ENCODE measurements at regions not wholly inside any gene's neighbourhood (a gene's known extent, or its start where the extent isn't known, plus 50 kb on each side); places are given as distances from the start of the nearest gene placed in this dataset.

DNA sequence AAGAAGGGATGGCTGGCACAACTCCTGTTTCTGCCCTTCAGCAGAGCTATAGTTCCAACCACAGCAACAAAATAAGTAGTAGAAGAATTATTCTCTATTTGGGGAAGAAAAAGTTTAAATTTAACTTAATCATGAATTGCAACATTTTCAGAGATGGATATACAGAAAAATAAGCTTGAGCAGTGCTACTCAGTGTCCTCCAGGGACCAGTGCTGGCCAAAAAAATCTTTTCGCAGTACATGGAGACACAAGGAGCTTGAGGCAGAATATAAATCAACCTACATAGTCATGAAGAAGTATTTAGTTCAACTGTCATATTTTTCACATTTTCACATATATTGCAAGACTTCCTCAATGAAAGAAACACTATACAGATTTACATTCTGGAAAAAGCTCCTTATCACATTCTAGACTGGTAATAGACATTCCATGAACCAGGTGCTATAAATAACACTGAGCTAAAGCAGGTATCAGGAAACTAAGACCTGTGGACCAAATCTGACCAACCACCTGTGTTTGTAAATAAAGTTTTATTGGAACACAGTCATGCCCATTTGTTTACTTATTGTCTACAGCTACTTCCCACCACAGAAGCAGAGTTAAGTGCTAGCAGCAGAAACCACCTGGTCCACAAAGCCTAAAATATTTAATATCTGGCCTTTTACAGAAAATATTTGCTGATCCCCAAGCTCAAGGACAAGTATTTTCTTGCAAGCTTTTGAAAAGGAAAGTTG lies 101.9 kb downstream of the RGS21 start:
- TF ChIP-seq, protein P1, sequence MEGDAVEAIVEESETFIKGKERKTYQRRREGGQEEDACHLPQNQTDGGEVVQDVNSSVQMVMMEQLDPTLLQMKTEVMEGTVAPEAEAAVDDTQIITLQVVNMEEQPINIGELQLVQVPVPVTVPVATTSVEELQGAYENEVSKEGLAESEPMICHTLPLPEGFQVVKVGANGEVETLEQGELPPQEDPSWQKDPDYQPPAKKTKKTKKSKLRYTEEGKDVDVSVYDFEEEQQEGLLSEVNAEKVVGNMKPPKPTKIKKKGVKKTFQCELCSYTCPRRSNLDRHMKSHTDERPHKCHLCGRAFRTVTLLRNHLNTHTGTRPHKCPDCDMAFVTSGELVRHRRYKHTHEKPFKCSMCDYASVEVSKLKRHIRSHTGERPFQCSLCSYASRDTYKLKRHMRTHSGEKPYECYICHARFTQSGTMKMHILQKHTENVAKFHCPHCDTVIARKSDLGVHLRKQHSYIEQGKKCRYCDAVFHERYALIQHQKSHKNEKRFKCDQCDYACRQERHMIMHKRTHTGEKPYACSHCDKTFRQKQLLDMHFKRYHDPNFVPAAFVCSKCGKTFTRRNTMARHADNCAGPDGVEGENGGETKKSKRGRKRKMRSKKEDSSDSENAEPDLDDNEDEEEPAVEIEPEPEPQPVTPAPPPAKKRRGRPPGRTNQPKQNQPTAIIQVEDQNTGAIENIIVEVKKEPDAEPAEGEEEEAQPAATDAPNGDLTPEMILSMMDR (IDR thresholded peaks at IDR 0.05; ENCODE audit: low read depth, low read length), result no peak
- Histone ChIP-seq H3K27me3 (ENCODE audit: control insufficient read depth, insufficient read depth, low read length) (no peaks in the 10 kb centered on the region), H3K9me3 (ENCODE audit: control insufficient read depth, insufficient read depth, low read length) (no peaks in the 10 kb centered on the region), H3K4me3 (ENCODE audit: low read depth, low read length) (no peak overlapping the region), H3K27ac (ENCODE audit: low read depth, low read length) (no peak overlapping the region)
- DNase-seq (ENCODE audit: low read depth, low spot score), result no peak
- ChIA-PET CTCF (no interaction called here), POLR2A (no interaction called here)

DNA sequence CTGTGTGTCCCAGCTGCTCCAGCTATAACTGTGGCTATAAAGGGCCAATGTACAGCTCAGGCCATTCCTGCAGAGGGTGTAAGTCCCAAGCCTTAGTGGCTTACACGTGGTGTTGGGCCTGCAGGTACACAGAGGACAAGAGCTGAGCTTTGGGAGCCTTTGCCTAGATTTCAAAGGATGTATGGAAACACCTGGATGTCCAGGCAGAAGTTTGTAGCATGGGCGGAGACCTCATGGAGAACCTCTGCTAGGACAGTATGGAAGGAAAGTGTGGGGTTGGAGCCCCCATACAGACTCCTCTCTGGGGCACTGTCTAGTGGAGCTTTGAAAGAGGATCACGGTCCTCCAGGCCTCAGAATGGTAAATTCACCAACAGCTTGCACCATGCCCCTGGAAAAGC lies 113.9 kb downstream of the RGS21 start:
- no peaks in the 10 kb centered on the region for H3K27me3 ChIP-seq (ENCODE audit: control insufficient read depth, insufficient read depth, low read length)
- ChIA-PET POLR2A (no interaction called here), CTCF (no interaction called here)
- no peak overlapping the region for H3K4me3 ChIP-seq (ENCODE audit: low read depth, low read length)
- peaks cover 9% of the 10 kb centered on the region for H3K9me3 ChIP-seq (ENCODE audit: control insufficient read depth, insufficient read depth, low read length)
- no peak for DNase-seq (ENCODE audit: low read depth, low spot score)
- no peak overlapping the region for H3K27ac ChIP-seq (ENCODE audit: low read depth, low read length)
- TF ChIP-seq, protein P1 (IDR thresholded peaks at IDR 0.05; ENCODE audit: low read depth, low read length), result no peak

DNA sequence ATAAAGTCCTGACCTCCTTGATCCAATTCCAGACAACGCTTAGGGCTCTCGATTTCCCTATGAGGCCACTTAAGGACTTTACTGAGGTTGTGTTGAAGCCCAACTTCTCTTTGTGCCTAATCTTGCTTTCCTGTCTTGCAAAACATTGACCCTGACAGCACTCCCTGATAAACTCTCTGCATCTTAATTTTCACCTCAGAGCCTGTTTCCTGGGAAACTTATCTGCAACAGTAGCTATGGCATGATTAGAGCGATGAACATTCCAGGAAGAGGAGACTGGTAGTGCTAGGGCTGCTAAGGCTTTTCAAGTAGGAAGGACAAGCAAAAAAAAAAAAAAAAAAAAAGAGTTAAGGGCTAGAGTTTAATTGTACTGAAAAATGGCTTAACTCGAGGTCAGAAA lies 118.9 kb downstream of the RGS21 start:
- ChIA-PET POLR2A (no interaction called here), CTCF (no interaction called here)
- Histone ChIP-seq H3K9me3 (ENCODE audit: control insufficient read depth, insufficient read depth, low read length) (peaks cover 4% of the 10 kb centered on the region), H3K27ac (ENCODE audit: low read depth, low read length) (no peak overlapping the region), H3K27me3 (ENCODE audit: control insufficient read depth, insufficient read depth, low read length) (no peaks in the 10 kb centered on the region), H3K4me3 (ENCODE audit: low read depth, low read length) (no peak overlapping the region)
- DNase-seq (ENCODE audit: low read depth, low spot score), result no peak
- TF ChIP-seq, protein P1 (IDR thresholded peaks at IDR 0.05; ENCODE audit: low read depth, low read length), result no peak

DNA sequence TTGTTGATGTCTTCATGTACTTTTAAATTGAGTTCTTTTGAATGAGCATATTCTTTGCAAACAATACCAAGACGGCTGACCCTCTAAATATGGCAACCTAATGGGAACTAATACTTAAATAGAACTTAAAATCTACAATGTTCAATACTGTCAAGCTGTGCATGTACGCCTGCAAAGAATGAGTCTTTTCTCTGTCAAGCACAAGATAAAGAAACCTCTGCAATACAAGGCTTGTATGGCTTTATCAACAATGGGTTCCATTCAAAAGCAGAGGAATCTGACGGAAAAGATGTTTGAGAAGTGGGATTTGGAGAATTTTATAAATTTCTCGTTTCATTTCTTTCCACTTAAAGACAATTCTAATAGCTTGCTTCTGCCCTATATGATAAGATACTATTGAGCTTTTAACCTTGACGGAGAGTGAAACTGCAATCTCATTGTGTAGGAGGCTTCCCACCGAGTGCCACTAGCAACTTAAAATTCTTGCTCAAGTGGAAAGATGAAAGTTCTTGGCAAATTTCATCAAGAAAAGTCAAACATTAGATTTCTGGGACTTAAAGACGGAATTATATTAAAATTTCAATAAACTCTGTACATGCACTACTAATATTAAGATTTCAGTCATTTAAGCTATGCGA lies 119.8 kb downstream of the RGS21 start:
- CTCF ChIA-PET, result no interaction called here
- Histone ChIP-seq H3K9me3 (ENCODE audit: control insufficient read depth, insufficient read depth, low read length) (no peaks in the 10 kb centered on the region), H3K27ac (ENCODE audit: low read depth, low read length) (no peak overlapping the region), H3K4me3 (ENCODE audit: low read depth, low read length) (no peak overlapping the region), H3K27me3 (ENCODE audit: control insufficient read depth, insufficient read depth, low read length) (no peaks in the 10 kb centered on the region)
- POLR2A ChIA-PET, result no interaction called here
- no peak for DNase-seq (ENCODE audit: low read depth, low spot score)
- TF ChIP-seq, protein P1 (IDR thresholded peaks at IDR 0.05; ENCODE audit: low read depth, low read length), result no peak

DNA sequence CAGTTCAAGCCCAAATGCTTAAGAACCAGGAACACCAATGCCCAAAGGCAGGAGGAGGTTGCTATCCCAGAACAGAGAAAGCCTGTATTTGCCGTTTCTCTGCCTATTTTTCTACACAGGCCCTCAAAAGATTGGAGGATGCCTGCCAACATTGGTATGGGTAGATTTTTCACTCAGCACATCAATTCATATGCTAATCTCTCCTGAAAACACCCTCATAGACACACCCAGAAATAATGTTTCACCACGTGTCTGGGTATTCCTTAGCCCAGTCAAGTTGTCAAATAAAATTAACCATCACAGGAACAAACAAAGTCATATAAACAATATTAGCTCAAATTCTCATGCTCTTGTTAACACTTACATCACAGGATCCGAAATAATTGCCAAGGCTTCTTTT lies 121.9 kb downstream of the RGS21 start:
- H3K27ac ChIP-seq (ENCODE audit: low read depth, low read length), result peak overlapping the region; percentile 71
- TF ChIP-seq, protein P1 (IDR thresholded peaks at IDR 0.05; ENCODE audit: low read depth, low read length), result no peak
- CTCF ChIA-PET, result no interaction called here
- no peak overlapping the region for H3K4me3 ChIP-seq (ENCODE audit: low read depth, low read length)
- no peak for DNase-seq (ENCODE audit: low read depth, low spot score)
- POLR2A ChIA-PET, result no interaction called here
- H3K9me3 ChIP-seq (ENCODE audit: control insufficient read depth, insufficient read depth, low read length), result no peaks in the 10 kb centered on the region
- H3K27me3 ChIP-seq (ENCODE audit: control insufficient read depth, insufficient read depth, low read length), result no peaks in the 10 kb centered on the region

Data from AG04450 (cell line).